Upper lobe of left lung (tissue), 6 donors: ENCODE measurements at regions not wholly inside any gene's neighbourhood (a gene's known extent, or its start where the extent isn't known, plus 50 kb on each side); places are given as distances from the start of the nearest gene placed in this dataset.

Source experiments
- ATAC-seq, 2 donors: fragments of 200-7000 bp; cut with Tn5 transposase; one replicate each; pipeline ENCODE4 v1.9.1; 2022; ENCODE audit warnings: mild to moderate bottlenecking in 2 of 2, moderate library complexity in 2 of 2; ENCODE audit not compliant: low FRiP score in 2 of 2
- DNase-seq, 2 donors: peaks; one replicate each; pipeline ENCODE4 v3.0.0-alpha.2; 2019 to 2020
- H3K27ac ChIP-seq, 4 donors: fragments of 200-600 bp; sonication (generic); one replicate each; pipeline ENCODE4 v1.5.1; 2016 to 2019
- H3K27me3 ChIP-seq, 4 donors: fragments of 200-600 bp; sonication (generic); one replicate each; pipeline ENCODE4 v1.5.1; 2017 to 2019
- H3K36me3 ChIP-seq, 4 donors: fragments of 200-600 bp; sonication (generic); one replicate each; pipeline ENCODE4 v1.5.1; 2016 to 2019
- H3K4me1 ChIP-seq, 4 donors: fragments of 200-600 bp; sonication (generic); one replicate each; pipeline ENCODE4 v1.5.1; 2018 to 2019
- H3K4me3 ChIP-seq, 4 donors: fragments of 200-600 bp; sonication (generic); one replicate each; pipeline ENCODE4 v1.5.1; 2017 to 2019; ENCODE audit warnings: mild to moderate bottlenecking in 2 of 4, moderate library complexity in 1 of 4
- H3K9me3 ChIP-seq, 4 donors: fragments of 200-600 bp; sonication (generic); one replicate each; pipeline ENCODE4 v1.5.1; 2018 to 2019
- CTCF ChIP-seq, 6 experiments: fragments of 450-650 bp in 4 of 6; fragments of 200-600 bp in 2 of 6; sonication (generic) in 2 of 6; IDR thresholded peaks; one replicate each; pipeline ENCODE4 v1.5.1; 2016 to 2019; ENCODE audit warnings: antibody characterized with exemption in 6 of 6
- EP300 ChIP-seq, 4 donors: sonication (generic); formaldehyde crosslinking; IDR thresholded peaks; one replicate each; pipeline ENCODE4 v1.5.1; 2017; ENCODE audit warnings: antibody characterized with exemption in 4 of 4, control low read depth in 2 of 4
- POLR2A ChIP-seq, 4 donors: fragments of 450-650 bp; IDR thresholded peaks; one replicate each; pipeline ENCODE4 v1.5.1; 2016 to 2017; ENCODE audit warnings: antibody characterized with exemption in 4 of 4, mild to moderate bottlenecking in 2 of 4
- POLR2AphosphoS5 ChIP-seq, 2 donors: sonication (generic); formaldehyde crosslinking; IDR thresholded peaks; one replicate each; pipeline ENCODE4 v1.5.1; 2017; ENCODE audit warnings: antibody characterized with exemption in 2 of 2
- WGBS, 2 donors: methylation state at CpG; one replicate each; pipeline ENCODE4 v1.1.5; 2017 to 2018; 5-methylcytosine and 5-hydroxymethylcytosine counted together
- donor health status: DM: no; HTN: no; CAD: no; lungs with moderate emphysema.
- donor health status: DM: no; HTN: yes; CAD: no; lungs with severe emphysema.

GRCh38 chr10:118805146-118805545 lies 50.4 kb upstream of the CACUL1 start:
- WGBS, 2 donors: 88 to 95% methylated on average over 9 of the region's 9 CpGs
- no peaks in the 10 kb centered on the region for H3K4me1 ChIP-seq
- H3K27ac ChIP-seq: no peak overlapping the region
- no peaks in the 10 kb centered on the region for H3K27me3 ChIP-seq
- no peak for TF ChIP-seq EP300 (IDR thresholded peaks at IDR 0.05)
- TF ChIP-seq POLR2AphosphoS5 (IDR thresholded peaks at IDR 0.05): no peak
- no peak for TF ChIP-seq CTCF (IDR thresholded peaks at IDR 0.05)
- no peak for TF ChIP-seq POLR2A (IDR thresholded peaks at IDR 0.05)
- DNase-seq: no peak
- ATAC-seq: no peak
- no peak overlapping the region for H3K4me3 ChIP-seq
- H3K9me3 ChIP-seq: no peaks in the 10 kb centered on the region
- H3K36me3 ChIP-seq: no peaks in the 10 kb centered on the region

- H3K27ac ChIP-seq: no peak overlapping the region
- H3K4me3 ChIP-seq: no peak overlapping the region
- no peaks in the 10 kb centered on the region for H3K4me1 ChIP-seq
- H3K9me3 ChIP-seq: no peaks in the 10 kb centered on the region
- no peak for TF ChIP-seq POLR2A (IDR thresholded peaks at IDR 0.05)
- TF ChIP-seq CTCF (IDR thresholded peaks at IDR 0.05): no peak
- no peak for TF ChIP-seq POLR2AphosphoS5 (IDR thresholded peaks at IDR 0.05)
- TF ChIP-seq EP300 (IDR thresholded peaks at IDR 0.05): no peak
- no peaks in the 10 kb centered on the region for H3K27me3 ChIP-seq
- H3K36me3 ChIP-seq: no peaks in the 10 kb centered on the region
- DNase-seq (no peak), ATAC-seq (no peak)
- WGBS, 2 donors: 78 to 82% methylated on average over 11 to 13 of the region's 13 CpGs
Observed at GRCh38 chr10:118807512-118808305, 52.9 kb upstream of the CACUL1 start.

- no peak overlapping the region for H3K27ac ChIP-seq
- no peak overlapping the region for H3K4me3 ChIP-seq
- peak in 1 of 2 donors; percentile 46 for DNase-seq
- H3K4me1 ChIP-seq: no peaks in the 10 kb centered on the region
- peak in 1 of 2 donors; percentile 7 for ATAC-seq
- no peaks in the 10 kb centered on the region for H3K9me3 ChIP-seq
- no peak for TF ChIP-seq EP300 (IDR thresholded peaks at IDR 0.05)
- TF ChIP-seq CTCF (IDR thresholded peaks at IDR 0.05): no peak
- TF ChIP-seq POLR2AphosphoS5 (IDR thresholded peaks at IDR 0.05): no peak
- no peak for TF ChIP-seq POLR2A (IDR thresholded peaks at IDR 0.05)
- H3K36me3 ChIP-seq: no peaks in the 10 kb centered on the region
- H3K27me3 ChIP-seq: no peaks in the 10 kb centered on the region
- 80 to 84% methylated on average over 9 to 21 of the region's 21 CpGs for WGBS, 2 donors
Observed at GRCh38 chr10:118808601-118809356, 54.0 kb upstream of the CACUL1 start.

- Histone ChIP-seq H3K9me3 (no peaks in the 10 kb centered on the region), H3K27me3 (no peaks in the 10 kb centered on the region), H3K36me3 (no peaks in the 10 kb centered on the region), H3K4me3 (no peak overlapping the region), H3K4me1 (no peaks in the 10 kb centered on the region), H3K27ac (no peak overlapping the region)
- DNase-seq (peak in 1 of 2 donors; percentile 29), ATAC-seq (peak in 1 of 2 donors; percentile 67)
- TF ChIP-seq EP300 (IDR thresholded peaks at IDR 0.05) (no peak), POLR2A (IDR thresholded peaks at IDR 0.05) (no peak), CTCF (IDR thresholded peaks at IDR 0.05) (no peak), POLR2AphosphoS5 (IDR thresholded peaks at IDR 0.05) (no peak)
- 68 to 71% methylated on average over 18 to 20 of the region's 20 CpGs for WGBS, 2 donors
Observed at GRCh38 chr10:118809357-118810220, 54.8 kb upstream of the CACUL1 start.
